Activated CD8-positive, alpha-beta memory T cell treated with anti-CD3 and anti-CD28 coated beads, Interleukin-2, amount 50 U/mL, for 24 hours (primary cell): ENCODE measurements at regions not wholly inside any gene's neighbourhood (a gene's known extent, or its start where the extent isn't known, plus 50 kb on each side); places are given as distances from the start of the nearest gene placed in this dataset.

Source experiments
- DNase-seq: peaks from one replicate; pipeline ENCODE4 v3.0.0-alpha.2; 2020; ENCODE audit errors: extremely low read depth

DNA sequence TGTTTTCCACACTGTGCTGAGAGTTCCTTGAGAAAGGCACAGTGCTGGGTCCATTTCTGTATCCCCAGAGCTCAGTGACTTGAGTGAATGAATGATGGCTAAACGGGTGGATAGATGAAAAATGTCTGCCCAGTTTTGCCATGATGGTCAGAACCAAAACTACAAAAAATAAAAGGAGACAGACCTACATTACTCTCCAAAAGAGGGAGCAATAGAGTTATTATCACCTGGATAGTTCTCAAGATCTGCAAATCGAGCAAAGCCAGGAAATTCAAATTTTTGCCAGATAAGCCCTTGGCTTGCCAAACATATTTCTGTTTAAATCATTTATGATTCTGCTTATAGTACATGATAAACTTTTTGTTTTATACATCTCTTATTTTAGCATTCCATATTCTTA is 214.2 kb upstream of the ZNF462 start:
- DNase-seq: no peak

DNA sequence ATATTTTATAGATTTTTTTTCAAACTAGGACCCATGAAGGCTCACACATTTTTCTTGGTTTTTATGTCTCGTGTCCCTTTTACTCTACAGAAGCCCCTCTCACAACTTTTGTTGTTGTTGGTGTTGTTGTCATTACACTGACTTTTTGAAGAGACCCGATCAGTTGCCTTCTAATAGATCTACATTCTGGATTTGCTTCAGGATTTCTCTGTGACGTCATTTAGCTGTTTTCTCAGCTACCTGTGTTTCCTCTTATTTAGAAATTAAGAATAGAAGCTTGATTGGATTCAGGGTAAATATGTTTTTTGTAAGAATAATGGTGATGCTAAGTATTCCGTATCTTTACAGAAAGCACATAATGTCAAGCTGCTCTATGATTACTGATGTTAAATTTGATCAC is 213.3 kb upstream of the ZNF462 start:
- DNase-seq: no peak

DNA sequence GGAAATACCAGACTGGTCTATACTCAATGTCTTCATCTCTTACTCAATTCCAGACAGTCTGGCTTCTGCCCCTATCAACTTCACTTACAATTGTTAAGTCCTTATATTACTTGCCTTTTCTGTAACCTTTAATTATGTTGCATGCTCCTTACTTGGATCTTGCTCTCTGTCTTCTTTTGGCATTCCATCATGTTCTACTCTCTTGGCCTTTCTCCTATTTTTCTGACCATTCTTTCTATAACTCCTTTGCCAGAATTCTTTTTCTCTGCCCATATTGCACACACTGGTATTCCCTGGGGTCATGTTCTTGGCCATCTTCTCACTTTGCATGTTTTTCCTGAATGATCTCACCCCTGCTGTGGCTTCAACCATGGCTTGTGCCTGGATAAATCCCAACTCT is 209.8 kb upstream of the ZNF462 start:
- no peak for DNase-seq

DNA sequence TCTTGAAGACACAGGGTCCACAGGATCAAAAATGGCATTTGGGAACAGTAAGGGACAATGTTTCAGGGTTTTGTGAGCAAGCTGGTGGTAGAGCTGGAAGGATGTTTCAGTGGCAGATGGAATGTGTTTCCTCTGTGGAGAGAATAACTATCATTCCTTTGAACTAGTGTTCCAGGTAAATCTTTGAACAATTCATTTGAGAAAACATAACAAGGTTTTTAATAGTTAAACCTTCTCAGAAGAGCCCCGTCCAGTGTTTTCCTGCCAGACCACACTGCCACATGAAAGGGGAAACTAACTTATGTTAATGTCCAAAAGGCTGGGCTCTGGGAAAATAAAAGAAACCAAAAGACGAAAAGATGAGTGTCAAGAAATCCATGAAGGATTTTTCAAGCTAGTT is 207.0 kb upstream of the ZNF462 start:
- no peak for DNase-seq

DNA sequence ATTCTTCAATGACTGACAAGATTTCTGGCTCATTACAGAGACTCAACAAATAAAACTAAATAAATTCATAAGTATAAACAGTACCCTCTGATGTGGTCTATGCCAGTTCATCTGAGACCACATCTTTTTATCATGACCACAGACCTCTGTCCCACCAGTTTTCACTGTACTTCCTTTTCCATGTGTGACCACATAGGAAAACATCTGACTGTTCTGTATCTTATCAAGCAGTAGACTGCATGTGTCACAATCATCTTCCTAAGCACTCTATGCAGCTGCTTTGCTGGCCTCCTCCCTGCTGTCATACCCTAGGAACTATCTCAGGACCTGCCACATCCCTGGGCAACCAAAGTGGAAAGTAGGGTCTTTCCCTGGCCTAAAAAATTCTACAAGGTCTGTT is 205.0 kb upstream of the ZNF462 start:
- no peak for DNase-seq

DNA sequence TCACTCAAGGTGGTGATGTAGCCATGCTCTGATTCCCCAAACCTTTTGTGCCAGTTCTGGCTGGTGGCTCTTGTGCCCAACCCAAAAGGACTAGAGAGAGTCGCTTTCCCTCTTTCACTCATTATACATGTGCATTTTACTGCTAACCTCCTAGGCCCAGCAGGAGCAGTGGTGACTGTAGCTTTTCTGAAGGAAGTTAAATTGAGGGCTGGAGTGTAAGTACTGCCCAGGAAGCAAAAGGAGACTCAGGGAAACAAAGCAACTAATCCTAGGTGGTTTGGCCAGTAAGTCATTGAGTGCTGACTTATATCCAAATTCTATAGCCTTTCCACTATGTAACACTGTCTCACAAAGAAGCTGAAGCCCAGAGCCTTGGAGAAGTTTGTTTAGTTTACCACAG is 194.4 kb upstream of the ZNF462 start:
- no peak for DNase-seq

DNA sequence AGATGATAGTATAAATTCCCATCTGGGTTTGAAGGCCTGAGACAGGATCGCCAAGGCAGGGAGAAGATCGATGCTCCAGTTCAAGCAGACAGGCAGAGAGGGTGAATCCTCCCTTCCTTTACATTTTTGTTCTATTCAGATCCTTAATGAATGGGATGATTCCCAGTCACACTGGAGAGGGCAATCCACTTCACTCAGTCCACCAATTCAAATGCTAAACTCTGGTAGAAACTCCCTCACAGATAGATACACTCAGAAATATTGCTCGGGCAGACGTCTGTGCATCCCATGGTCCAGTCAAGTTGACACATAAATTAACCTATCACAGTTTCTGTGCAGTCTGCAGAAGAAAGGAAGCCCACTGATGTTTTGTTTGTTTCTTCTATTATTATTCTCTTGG is 193.1 kb upstream of the ZNF462 start:
- DNase-seq: no peak

DNA sequence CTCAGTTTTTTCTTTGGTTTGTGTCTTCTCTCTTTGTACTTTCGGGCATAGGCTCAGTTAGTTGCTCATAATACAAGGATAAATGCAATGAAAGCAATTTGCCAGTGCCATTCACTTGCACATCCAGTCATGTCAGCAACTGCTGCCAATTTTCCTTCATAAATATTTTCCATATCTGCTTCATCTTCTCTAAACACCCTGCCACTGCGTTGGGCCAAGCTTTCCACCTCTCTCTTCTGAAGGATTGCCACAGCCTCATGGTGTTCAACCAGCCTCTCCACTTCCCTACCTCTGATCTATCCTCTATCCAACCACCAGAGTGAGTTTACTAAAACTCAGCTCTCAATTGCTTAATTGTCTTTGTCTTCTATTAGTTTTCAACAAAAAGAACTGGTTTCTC is 192.5 kb upstream of the ZNF462 start:
- DNase-seq: no peak

DNA sequence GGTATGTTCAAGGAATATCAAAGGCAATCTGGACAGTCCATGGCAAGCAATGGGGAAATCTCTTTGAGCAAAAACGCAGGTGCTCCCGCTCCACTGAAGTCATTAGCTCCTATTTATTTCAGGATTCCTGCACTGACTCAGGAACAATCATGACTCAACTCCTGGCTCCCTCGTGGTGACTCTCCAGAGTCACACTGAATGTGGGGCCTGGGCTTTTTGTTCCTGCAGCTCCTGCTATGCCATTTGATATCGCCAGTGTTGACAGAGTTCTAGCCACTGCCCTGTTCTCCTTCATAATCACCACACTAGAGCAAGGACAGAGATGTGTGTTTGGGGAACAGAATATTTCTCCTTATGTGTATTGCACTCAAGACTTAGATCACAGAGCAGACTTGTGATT is 187.2 kb upstream of the ZNF462 start:
- no peak for DNase-seq

DNA sequence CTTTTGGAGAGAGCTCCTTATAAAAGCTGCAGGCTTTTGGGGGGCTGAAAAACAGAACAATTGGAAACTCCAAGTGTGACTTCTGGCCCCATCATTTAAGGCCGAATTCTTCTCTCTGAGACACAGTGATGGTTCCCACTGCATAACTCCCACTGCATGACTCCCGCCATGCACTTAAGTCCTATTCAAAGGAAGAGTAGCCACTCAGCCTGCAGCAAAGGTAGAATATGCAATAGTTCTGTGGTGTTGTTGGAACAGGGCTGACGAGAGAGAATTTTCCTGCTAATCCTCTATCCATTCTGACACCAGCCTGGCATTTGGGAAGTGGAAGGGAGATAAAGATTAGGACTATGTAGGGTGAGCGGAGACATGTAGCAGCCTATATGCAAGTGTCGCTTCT is 185.6 kb upstream of the ZNF462 start:
- no peak for DNase-seq

DNA sequence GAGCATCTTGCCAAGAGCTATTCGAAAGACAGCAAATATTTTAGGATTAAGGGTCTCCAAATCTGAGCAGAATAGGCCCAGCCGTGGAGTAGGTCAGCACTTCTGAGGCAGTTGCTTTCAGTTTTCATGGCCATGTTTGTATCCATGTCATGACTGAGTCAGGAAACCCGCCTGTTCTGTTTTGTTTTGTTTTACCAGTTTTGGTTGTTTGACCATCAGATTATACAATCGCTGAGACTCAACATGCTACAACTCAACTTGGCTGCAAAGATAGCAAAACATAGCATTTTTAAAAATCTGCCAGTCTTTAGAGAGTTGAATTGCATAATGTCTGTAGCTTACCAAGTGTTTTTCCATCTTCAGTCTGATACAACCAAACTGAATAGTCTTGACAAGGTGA is 185.1 kb upstream of the ZNF462 start:
- DNase-seq: no peak

DNA sequence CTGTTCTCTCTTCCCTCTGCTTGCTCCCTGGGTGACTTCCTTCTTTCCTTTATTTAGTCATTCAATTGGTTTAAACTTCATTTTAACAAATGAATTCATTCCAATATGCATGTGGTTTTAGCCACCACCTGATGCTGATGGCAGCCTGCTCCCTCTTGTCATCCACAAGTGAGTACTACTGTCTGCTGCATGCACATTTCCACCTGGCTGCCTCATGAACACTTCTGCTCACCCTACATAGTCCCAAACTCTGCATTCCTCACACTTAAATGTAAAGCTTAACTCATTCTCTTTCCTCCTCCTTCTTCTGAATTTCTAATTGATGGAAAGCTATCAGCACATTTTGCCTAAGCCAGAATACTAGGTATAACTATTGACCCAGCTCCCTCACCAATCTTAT is 184.7 kb upstream of the ZNF462 start:
- DNase-seq: no peak

DNA sequence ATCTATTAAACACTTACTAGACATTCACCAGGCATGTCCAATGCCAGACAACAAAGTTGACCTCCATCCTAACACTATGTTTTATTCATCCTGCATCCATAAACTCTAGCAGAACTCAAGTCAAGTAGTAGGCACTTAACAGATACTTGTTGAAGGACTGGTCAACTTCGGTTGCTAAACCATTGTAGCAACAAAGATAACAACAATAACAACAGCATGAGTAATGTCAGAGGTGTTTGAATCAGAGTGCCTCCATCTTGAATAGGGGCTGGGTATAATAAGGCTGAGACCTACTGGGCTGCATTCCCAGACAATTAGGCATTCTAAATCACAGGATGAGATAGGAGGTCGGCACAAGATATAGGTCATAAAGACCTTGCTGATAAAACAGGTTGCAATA is 180.5 kb upstream of the ZNF462 start:
- DNase-seq: no peak

DNA sequence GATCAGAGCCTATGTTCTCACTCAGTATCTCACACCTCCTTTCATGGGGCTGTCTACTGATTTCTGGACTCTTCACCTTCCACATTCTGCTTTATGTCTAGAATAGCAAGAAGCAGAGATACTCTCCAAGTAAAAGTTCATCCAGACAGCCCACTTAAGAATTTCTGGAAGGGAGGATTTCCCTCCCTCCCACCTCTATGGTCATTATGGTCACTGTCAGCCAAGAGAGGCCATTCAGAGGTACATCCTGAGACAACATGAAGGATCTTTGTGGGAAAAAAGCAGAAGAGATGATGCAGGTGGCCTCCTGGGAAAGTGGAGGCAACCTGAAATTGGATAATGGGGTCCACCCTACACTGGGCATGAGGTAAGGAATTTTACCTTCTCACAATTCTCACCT is 179.5 kb upstream of the ZNF462 start:
- no peak for DNase-seq

DNA sequence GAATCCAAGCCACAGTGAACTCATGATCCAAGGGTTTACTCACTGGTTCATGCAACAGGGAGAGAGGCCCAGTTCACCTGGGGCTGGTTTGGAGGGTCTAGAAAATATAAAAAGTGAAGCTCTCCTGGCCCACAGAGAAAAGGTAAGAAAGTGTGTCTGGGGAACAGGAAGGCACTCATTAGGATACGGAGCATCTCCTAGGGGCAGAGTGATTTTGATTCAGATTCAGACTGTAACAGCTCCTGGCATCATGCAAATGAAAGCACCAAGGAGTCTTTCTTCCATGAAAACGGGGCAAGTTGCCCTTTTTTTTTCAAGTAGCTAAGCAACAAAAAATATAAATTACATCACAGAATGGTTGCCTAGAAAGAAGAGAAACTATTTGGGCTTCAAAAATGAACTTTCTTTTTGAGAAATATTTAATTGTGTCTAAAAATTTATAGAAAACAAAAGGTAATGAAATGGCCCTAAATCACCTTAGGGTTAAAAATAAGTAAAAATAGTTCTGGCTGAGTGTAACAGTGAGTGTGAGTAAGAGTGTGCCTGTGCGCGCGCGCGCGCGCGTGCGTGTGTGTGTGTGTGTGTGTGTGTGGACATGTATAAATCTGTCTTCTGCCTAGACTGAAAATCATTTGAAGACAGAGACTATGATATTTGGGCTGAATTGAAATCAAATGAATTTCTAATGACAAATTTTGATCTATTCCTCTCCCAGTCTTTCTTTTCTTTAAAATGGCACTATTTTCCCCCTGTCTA is 177.8 kb upstream of the ZNF462 start:
- no peak for DNase-seq

DNA sequence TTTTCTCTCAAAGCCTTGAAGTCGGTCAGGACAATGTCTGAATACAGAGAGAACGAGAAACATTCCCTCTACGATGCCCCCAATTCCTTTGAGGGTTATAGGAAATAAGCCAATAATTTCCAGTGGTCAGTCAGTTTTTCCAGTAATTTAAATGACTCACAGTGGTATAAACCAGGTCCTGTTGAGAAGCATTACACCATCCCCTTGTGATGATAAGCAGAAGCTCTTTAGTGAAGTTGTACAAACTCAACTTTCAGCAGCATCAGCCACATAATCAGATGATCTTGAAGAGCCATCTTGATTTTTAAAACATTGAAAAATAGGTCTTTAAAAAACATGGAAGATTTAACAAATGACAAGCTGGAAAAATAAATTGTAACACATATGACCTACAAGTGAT is 173.9 kb upstream of the ZNF462 start:
- DNase-seq: no peak

DNA sequence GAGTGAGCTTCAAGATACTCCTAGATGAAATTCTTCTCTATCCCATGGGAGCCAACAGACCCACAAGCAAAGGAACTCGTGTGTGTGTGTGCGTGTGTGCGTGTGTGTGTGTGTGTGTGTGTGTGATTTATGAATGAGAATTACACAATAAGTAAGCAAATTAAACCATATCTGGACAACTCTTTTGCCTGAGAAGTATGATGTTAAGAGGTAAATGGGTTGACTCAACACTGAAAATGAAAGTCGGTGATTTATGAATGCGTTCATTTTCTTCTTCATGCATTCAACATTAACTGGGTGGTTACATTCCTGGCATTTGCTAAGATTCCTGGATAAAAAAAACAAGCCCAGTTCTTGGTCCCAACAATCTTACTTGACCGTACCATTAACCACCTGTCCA is 171.3 kb upstream of the ZNF462 start:
- DNase-seq: no peak

DNA sequence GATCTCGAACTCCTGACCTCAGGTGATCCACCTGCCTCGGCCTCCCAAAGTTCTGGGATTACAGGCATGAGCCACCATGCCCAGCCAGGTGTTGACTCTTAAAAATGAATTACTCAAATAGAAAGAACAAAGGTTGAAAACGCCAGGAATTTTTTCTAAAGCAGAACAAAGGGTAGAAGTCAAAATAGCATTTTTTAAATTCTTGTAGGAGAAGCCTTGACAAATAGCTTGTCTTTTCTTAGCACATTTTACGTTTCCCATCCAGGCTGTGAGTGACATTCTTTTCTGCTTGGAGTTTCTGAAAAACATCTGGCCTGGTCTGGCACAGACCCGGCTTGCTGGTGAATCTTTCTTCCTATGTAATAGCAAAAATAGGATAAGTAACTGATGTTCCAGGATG is 169.4 kb upstream of the ZNF462 start:
- no peak for DNase-seq

DNA sequence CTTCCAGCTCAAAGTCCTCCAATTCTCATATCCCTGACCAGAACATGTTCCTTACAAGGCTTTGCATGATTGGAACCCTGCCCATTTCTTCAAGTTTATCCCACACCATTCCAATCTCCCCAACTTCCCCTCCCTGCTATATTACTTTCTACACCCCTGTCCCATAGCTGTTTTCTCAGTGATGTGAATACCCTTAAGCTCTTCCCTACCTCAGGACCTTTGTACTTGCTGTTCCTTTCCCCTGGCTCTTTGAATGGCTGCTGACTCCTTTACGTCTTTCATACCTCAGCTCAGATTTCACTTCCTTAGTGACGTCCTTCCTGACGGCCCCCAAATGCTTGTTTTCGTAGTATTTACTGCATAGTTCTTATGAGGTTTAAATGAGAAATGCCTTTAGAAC is 166.2 kb upstream of the ZNF462 start:
- no peak for DNase-seq

DNA sequence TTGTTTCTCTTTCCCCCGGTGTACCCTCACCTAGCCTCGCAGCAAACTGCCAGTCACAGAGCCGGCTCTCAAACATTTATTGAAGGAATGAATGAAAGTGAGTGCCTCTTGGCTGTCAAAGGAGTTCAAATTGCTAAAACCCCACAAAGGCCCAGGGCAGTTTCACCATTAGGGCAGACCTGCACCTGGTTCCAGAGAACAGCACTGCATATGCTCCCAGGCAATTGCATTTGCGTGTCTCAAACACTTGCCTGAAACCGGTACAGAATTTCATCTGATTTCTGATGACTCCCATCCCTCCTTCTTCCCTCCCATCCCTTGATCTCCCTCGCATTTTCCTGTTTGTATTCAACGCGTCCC is 165.6 kb upstream of the ZNF462 start:
- no peak for DNase-seq

DNA sequence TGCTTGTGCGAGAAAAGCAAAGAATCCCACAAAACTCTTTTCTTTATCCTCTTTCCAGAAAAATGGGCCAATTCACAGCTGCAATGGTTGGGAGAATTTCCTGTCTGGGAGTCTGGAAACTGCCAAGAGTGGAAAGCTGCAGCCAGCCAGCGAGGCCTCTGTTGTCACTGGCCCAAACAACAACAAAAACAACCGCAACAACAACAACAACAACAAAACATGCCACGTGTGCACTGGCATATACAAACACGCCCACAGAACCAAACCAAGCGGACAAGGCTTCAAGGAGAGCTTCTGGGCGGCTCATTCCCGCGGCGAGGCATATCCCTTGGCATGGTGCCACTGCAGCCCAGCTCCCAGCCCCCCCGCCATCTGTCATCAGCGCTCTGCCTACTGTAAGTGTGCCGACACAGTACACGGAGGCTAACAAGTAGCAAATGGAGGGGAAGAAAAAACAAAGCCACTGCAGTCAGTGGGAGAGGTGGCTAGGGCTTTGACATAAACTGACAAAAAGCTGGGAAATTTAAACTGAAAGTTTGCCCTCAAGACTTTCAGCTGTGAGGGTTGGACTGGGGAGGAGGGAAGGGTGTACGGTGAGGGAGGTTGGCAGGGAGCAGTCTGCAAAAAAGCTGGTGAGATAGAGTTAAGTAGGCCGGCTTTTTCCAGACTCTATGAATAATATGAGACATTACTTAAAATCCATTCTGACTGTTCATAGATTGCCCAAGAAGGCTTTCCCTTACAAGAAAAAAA is 165.0 kb upstream of the ZNF462 start:
- DNase-seq: no peak

DNA sequence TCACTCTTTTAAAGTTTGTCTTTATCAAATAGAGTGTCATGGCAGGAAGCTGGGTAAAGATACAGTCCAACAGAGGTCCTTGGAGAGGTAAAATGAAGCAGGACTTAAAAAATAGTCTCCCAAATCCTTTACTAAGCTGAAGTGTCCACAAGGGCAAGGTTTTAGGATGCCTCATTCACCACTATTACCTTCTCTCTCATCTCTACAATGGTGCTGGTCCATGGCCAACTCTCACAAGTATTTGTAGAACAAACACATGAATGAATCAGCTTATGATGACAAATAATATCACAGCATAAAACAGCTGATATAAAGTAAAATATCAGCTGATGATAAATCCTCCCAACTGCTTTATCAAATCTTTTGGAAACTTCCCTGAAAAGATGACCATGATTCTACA is 162.3 kb upstream of the ZNF462 start:
- no peak for DNase-seq

DNA sequence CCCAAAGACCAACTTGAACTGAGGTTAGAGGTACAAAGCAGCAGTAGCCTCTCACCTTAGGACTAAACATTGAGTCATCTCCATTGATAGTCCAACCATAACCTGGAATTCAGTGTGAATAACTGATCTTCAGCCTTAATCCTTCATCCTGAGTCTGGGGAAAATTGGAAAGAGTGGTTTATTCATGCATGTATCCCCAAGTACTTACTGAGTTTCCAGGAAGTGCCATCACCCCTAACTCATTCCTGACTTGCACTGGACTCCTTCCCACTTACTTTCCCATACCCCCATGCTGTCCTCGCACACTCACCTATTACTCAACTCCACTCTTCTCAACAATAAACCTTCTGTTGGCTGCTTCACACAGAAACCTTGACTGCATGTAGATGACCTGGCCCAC is 161.4 kb upstream of the ZNF462 start:
- no peak for DNase-seq
